Activated naive CD4-positive, alpha-beta T cell treated with anti-CD3 and anti-CD28 coated beads for 36 hours (primary cell): ENCODE measurements at regions not wholly inside any gene's neighbourhood (a gene's known extent, or its start where the extent isn't known, plus 50 kb on each side); places are given as distances from the start of the nearest gene placed in this dataset.
"Not testable (repeated sequence)": the region's sequence is repeated elsewhere in the genome, so short reads cannot be mapped to it uniquely, and the experiment has no call there.

Source experiments
- CTCF ChIA-PET: fragments of 350-600 bp; sonication (Branson Sonifier 250); formaldehyde crosslinking; loops from one replicate; lab custom pipeline; 2021; ENCODE audit warnings: antibody characterized with exemption; lab: Charles Lee
- DNase-seq: peaks from one replicate; pipeline ENCODE4 v3.0.0-alpha.2; 2020
- H3K27ac Mint-ChIP-seq: one replicate; pipeline ENCODE4 v1.8.0; 2021; ENCODE audit warnings: mild to moderate bottlenecking, mixed read lengths
- H3K27me3 Mint-ChIP-seq: one replicate; pipeline ENCODE4 v1.8.0; 2021; ENCODE audit warnings: low read depth, mixed read lengths
- H3K36me3 Mint-ChIP-seq: one replicate; pipeline ENCODE4 v1.8.0; 2021; ENCODE audit warnings: low read depth, mixed read lengths
- H3K4me1 Mint-ChIP-seq: one replicate; pipeline ENCODE4 v1.8.0; 2021; ENCODE audit warnings: low read depth, mixed read lengths
- H3K4me3 Mint-ChIP-seq: one replicate; pipeline ENCODE4 v1.8.0; 2021; ENCODE audit warnings: mild to moderate bottlenecking, moderate library complexity, mixed read lengths
- H3K9me3 Mint-ChIP-seq: one replicate; pipeline ENCODE4 v1.8.0; 2021; ENCODE audit warnings: mixed read lengths
- intact Hi-C: fragments of 100-400 bp; cut with micrococcal nuclease; formaldehyde crosslinking; loops from one replicate; pipeline ENCODE4 v1.15.1; 2023

- no peaks in the 10 kb centered on the region for H3K27me3 Mint-ChIP-seq
- no peak overlapping the region for H3K27ac Mint-ChIP-seq
These were observed 93.5 kb downstream of the NAB1 start for GRCh38 chr2:190742431-190742830.

GRCh38 chr2:190744041-190744440, 95.2 kb downstream of the NAB1 start:
- Mint-ChIP-seq H3K9me3 (no peaks in the 10 kb centered on the region), H3K36me3 (no peaks in the 10 kb centered on the region), H3K4me1 (peaks cover 36% of the 10 kb centered on the region), H3K27me3 (no peaks in the 10 kb centered on the region), H3K27ac (no peak overlapping the region), H3K4me3 (no peak overlapping the region)
- peak; percentile 37 for DNase-seq
- CTCF ChIA-PET: interaction anchor here (1.4 kb wide), 1 partner anchor 12 kb away, joined by 3 read pairs; no protein-coding TSS in a partner anchor
- intact Hi-C loops: no loop called here

More at GRCh38 chr2:190742431-190742830, 93.5 kb downstream of the NAB1 start:
- H3K9me3 Mint-ChIP-seq: no peaks in the 10 kb centered on the region
- intact Hi-C loops: no loop called here
- no peaks in the 10 kb centered on the region for H3K36me3 Mint-ChIP-seq
- CTCF ChIA-PET: interaction anchor here (0.6 to 1.1 kb wide), 3 partner anchors 18 to 109 kb away, joined by 3 to 5 read pairs (median 3); no protein-coding TSS in a partner anchor
- peak; percentile 36 for DNase-seq
- H3K4me1 Mint-ChIP-seq: peaks cover 32% of the 10 kb centered on the region
- H3K4me3 Mint-ChIP-seq: no peak overlapping the region

GRCh38 chr2:190746971-190747761, 98.3 kb downstream of the NAB1 start:
- Mint-ChIP-seq H3K4me1 (peaks cover 36% of the 10 kb centered on the region), H3K27me3 (no peaks in the 10 kb centered on the region), H3K9me3 (no peaks in the 10 kb centered on the region), H3K4me3 (no peak overlapping the region), H3K36me3 (no peaks in the 10 kb centered on the region), H3K27ac (no peak overlapping the region)
- DNase-seq: no peak
- CTCF ChIA-PET: interaction anchor here (0.7 kb wide), 2 partner anchors 13 to 25 kb away, joined by 3 read pairs; no protein-coding TSS in a partner anchor
- intact Hi-C loops: loop anchor here (1.0 kb wide), 4 partner anchors 17 to 69 kb away; no protein-coding TSS in a partner anchor

GRCh38 chr2:190748966-190749365, 100.1 kb downstream of the NAB1 start:
- Mint-ChIP-seq H3K27me3 (no peaks in the 10 kb centered on the region), H3K4me3 (no peak overlapping the region), H3K9me3 (no peaks in the 10 kb centered on the region), H3K4me1 (peaks cover 25% of the 10 kb centered on the region), H3K36me3 (no peaks in the 10 kb centered on the region), H3K27ac (no peak overlapping the region)
- CTCF ChIA-PET: interaction anchor here (0.6 kb wide), 1 partner anchor 33 kb away, joined by 3 read pairs; no protein-coding TSS in a partner anchor
- DNase-seq: no peak
- intact Hi-C loops: no loop called here

- H3K4me1 Mint-ChIP-seq: peaks cover 14% of the 10 kb centered on the region
- no peak for DNase-seq
- no peaks in the 10 kb centered on the region for H3K9me3 Mint-ChIP-seq
- H3K27me3 Mint-ChIP-seq: no peaks in the 10 kb centered on the region
- no peak overlapping the region for H3K27ac Mint-ChIP-seq
- CTCF ChIA-PET: no interaction called here
- H3K4me3 Mint-ChIP-seq: no peak overlapping the region
- no peaks in the 10 kb centered on the region for H3K36me3 Mint-ChIP-seq
- intact Hi-C loops: no loop called here
These were observed 107.0 kb downstream of the NAB1 start for GRCh38 chr2:190755772-190756415.

GRCh38 chr2:190759749-190760213, 110.9 kb downstream of the NAB1 start:
- H3K36me3 Mint-ChIP-seq: no peaks in the 10 kb centered on the region
- no peaks in the 10 kb centered on the region for H3K9me3 Mint-ChIP-seq
- DNase-seq: no peak
- H3K4me3 Mint-ChIP-seq: no peak overlapping the region
- CTCF ChIA-PET: interaction anchor here (1.0 to 1.6 kb wide), 2 partner anchors 13 to 18 kb away, joined by 3 read pairs; no protein-coding TSS in a partner anchor
- peaks cover 38% of the 10 kb centered on the region for H3K4me1 Mint-ChIP-seq
- no peaks in the 10 kb centered on the region for H3K27me3 Mint-ChIP-seq
- no peak overlapping the region for H3K27ac Mint-ChIP-seq
- intact Hi-C loops: no loop called here

- CTCF ChIA-PET: interaction anchor here (1.0 to 1.6 kb wide), 2 partner anchors 14 to 19 kb away, joined by 3 read pairs; no protein-coding TSS in a partner anchor
- H3K36me3 Mint-ChIP-seq, intact Hi-C loops, H3K27ac Mint-ChIP-seq, H3K9me3 Mint-ChIP-seq, H3K27me3 Mint-ChIP-seq, DNase-seq: not testable (repeated sequence)
- H3K4me3 Mint-ChIP-seq: peak overlapping the region; percentile 62
- peaks cover 45% of the 10 kb centered on the region for H3K4me1 Mint-ChIP-seq
These were observed 111.7 kb downstream of the NAB1 start for GRCh38 chr2:190760353-190761150.

GRCh38 chr2:190761216-190761615, 112.3 kb downstream of the NAB1 start:
- DNase-seq, H3K27me3 Mint-ChIP-seq, H3K36me3 Mint-ChIP-seq, intact Hi-C loops, H3K27ac Mint-ChIP-seq, H3K9me3 Mint-ChIP-seq: not testable (repeated sequence)
- Mint-ChIP-seq H3K4me1 (peaks cover 51% of the 10 kb centered on the region), H3K4me3 (peak overlapping the region; percentile 39)
- CTCF ChIA-PET: interaction anchor here (0.7 kb wide), 1 partner anchor 647 kb away, joined by 3 read pairs; no protein-coding TSS in a partner anchor

GRCh38 chr2:190762566-190762965, 113.7 kb downstream of the NAB1 start:
- H3K36me3 Mint-ChIP-seq: no peaks in the 10 kb centered on the region
- H3K4me3 Mint-ChIP-seq: no peak overlapping the region
- peaks cover 56% of the 10 kb centered on the region for H3K4me1 Mint-ChIP-seq
- no peak overlapping the region for H3K27ac Mint-ChIP-seq
- intact Hi-C loops: no loop called here
- no peaks in the 10 kb centered on the region for H3K27me3 Mint-ChIP-seq
- no peak for DNase-seq
- CTCF ChIA-PET: interaction anchor here (1.0 to 2.8 kb wide), 3 partner anchors 18 to 84 kb away, joined by 5 to 10 read pairs (median 5); no protein-coding TSS in a partner anchor
- no peaks in the 10 kb centered on the region for H3K9me3 Mint-ChIP-seq

- CTCF ChIA-PET: interaction anchor here (0.8 to 2.8 kb wide), 6 partner anchors 18 to 248 kb away, joined by 3 to 10 read pairs (median 4); no protein-coding TSS in a partner anchor
- Mint-ChIP-seq H3K4me3 (no peak overlapping the region), H3K27ac (no peak overlapping the region), H3K9me3 (no peaks in the 10 kb centered on the region), H3K36me3 (no peaks in the 10 kb centered on the region), H3K27me3 (no peaks in the 10 kb centered on the region), H3K4me1 (peaks cover 56% of the 10 kb centered on the region)
- intact Hi-C loops: no loop called here
- DNase-seq: no peak
These were observed 114.2 kb downstream of the NAB1 start for GRCh38 chr2:190763100-190763499.

- intact Hi-C loops: loop anchor here (1.0 kb wide), 9 partner anchors 17 to 381 kb away; partner anchors contain the start of gene NEMP2
- peak; percentile 78 for DNase-seq
- no peak overlapping the region for H3K4me3 Mint-ChIP-seq
- CTCF ChIA-PET: interaction anchor here (0.6 to 2.8 kb wide), 7 partner anchors 17 to 249 kb away, joined by 3 to 10 read pairs (median 3); no protein-coding TSS in a partner anchor
- H3K9me3 Mint-ChIP-seq: no peaks in the 10 kb centered on the region
- no peaks in the 10 kb centered on the region for H3K36me3 Mint-ChIP-seq
- peak overlapping the region; percentile 7 for H3K27ac Mint-ChIP-seq
- no peaks in the 10 kb centered on the region for H3K27me3 Mint-ChIP-seq
- peaks cover 56% of the 10 kb centered on the region for H3K4me1 Mint-ChIP-seq
These were observed 115.1 kb downstream of the NAB1 start for GRCh38 chr2:190763901-190764514.
